Panc1 (cell line): ENCODE measurements at regions not wholly inside any gene's neighbourhood (a gene's known extent, or its start where the extent isn't known, plus 50 kb on each side); places are given as distances from the start of the nearest gene placed in this dataset.

Experiments
- CTCF ChIP-seq: fragments of 450-650 bp; IDR thresholded peaks from 2 replicates; pipeline ENCODE4 v1.5.1; 2017; ENCODE audit warnings: mild to moderate bottlenecking
- POLR2AphosphoS5 ChIP-seq: IDR thresholded peaks from 2 replicates; pipeline ENCODE4 v1.6.1; 2012; ENCODE audit warnings: mild to moderate bottlenecking, low read depth, low read length, moderate library complexity
- SIN3A ChIP-seq: IDR thresholded peaks from 2 replicates; pipeline ENCODE4 v1.6.1; 2012; ENCODE audit warnings: low read depth, mild to moderate bottlenecking, low read length, moderate library complexity, borderline replicate concordance; ENCODE audit not compliant: insufficient read depth

GRCh38 chr14:106733771-106734170, 1207.4 kb downstream of the TMEM121 start:
- TF ChIP-seq CTCF (no peak), POLR2AphosphoS5 (no peak), SIN3A (no peak)
